ENCODE measurements at regions not wholly inside any gene's neighbourhood (a gene's known extent, or its start where the extent isn't known, plus 50 kb on each side); places are given as distances from the start of the nearest gene placed in this dataset.

GRCh38 chr1:30313584-30313983, 409.8 kb downstream of the MATN1 start:
- H3K27ac Mint-ChIP-seq, result no peak overlapping the region
- peaks cover 2% of the 10 kb centered on the region for H3K27me3 Mint-ChIP-seq
- no peaks in the 10 kb centered on the region for H3K4me1 Mint-ChIP-seq
- H3K36me3 Mint-ChIP-seq (ENCODE audit: low read depth), result no peaks in the 10 kb centered on the region
- no peak for DNase-seq
- H3K4me3 Mint-ChIP-seq, result no peak overlapping the region
- intact Hi-C loops (cut with micrococcal nuclease), result no loop called here
- no peaks in the 10 kb centered on the region for H3K9me3 Mint-ChIP-seq

DNA sequence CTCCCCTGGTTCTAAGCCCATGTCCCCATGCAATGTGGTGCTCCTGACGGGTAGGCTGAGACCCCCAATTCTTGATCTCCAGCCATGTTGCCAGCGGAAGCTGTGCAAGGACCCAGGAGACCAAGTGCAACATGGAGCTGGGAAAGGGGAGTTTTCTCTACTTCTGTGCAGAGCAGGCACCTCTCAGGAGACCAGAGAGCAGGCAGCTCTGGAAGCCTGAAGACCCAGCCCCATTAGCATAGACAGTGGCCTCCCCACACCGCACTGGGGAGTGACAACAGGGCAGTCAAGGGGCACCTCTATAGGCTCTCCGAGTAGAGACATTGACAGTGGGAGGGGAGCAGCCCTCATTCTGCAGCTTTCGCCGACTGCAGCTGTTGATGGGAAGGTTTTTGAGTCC, 410.2 kb downstream of the MATN1 start:
- Mint-ChIP-seq H3K9me3 (no peaks in the 10 kb centered on the region), H3K36me3 (ENCODE audit: low read depth) (no peaks in the 10 kb centered on the region), H3K4me3 (no peak overlapping the region), H3K27me3 (peaks cover 4% of the 10 kb centered on the region), H3K27ac (no peak overlapping the region), H3K4me1 (no peaks in the 10 kb centered on the region)
- DNase-seq, result no peak
- intact Hi-C loops (cut with micrococcal nuclease), result no loop called here

DNA sequence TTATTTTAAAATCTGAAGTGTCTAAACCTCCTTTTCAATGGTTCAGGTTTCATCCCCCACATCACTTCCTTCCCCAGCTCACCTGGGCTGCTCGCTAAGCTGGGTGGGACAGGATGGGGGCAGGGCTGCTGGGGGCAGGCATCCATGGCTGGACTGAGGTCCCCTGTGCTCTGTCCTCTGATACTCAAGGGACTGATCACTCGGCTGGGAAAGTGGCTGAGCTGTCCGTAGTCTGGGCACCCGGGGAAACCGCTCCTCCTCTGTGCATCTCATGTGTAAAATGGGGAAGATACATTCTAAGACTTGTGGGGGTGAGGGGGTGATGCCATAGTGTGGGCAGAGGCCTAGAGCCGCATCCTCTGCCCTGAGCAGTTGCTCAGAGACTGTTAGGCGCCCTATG, 411.2 kb downstream of the MATN1 start:
- no peak overlapping the region for H3K4me3 Mint-ChIP-seq
- H3K4me1 Mint-ChIP-seq, result no peaks in the 10 kb centered on the region
- H3K27me3 Mint-ChIP-seq, result peaks cover 4% of the 10 kb centered on the region
- intact Hi-C loops (cut with micrococcal nuclease), result no loop called here
- no peak for DNase-seq
- no peaks in the 10 kb centered on the region for H3K36me3 Mint-ChIP-seq (ENCODE audit: low read depth)
- no peaks in the 10 kb centered on the region for H3K9me3 Mint-ChIP-seq
- H3K27ac Mint-ChIP-seq, result no peak overlapping the region

DNA sequence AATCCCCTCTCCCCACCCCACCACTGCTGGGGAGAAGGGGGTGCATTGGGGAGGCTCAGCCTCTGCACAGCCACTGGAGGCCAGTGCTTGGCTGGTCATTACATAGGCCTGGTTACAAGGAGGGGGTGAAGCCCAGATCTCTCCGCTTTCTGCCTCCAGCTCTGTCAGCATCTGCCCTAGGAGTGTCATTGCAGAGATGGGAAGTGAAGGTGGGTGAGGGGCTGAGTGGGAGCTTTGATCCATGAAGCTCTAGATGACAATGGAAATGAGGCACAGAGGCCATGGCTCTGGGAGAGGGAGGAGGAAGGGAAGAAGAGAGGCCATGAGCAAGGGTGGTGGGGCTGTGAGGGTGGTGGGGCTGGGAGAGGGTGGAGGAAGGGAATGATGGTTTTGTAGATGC, 411.6 kb downstream of the MATN1 start:
- H3K4me1 Mint-ChIP-seq, result no peaks in the 10 kb centered on the region
- H3K36me3 Mint-ChIP-seq (ENCODE audit: low read depth), result no peaks in the 10 kb centered on the region
- peaks cover 4% of the 10 kb centered on the region for H3K27me3 Mint-ChIP-seq
- H3K4me3 Mint-ChIP-seq, result no peak overlapping the region
- intact Hi-C loops (cut with micrococcal nuclease), result no loop called here
- H3K27ac Mint-ChIP-seq, result no peak overlapping the region
- no peaks in the 10 kb centered on the region for H3K9me3 Mint-ChIP-seq
- no peak for DNase-seq

GRCh38 chr1:30310966-30311742, 412.2 kb downstream of the MATN1 start:
- H3K27ac Mint-ChIP-seq, result no peak overlapping the region
- peaks cover 4% of the 10 kb centered on the region for H3K27me3 Mint-ChIP-seq
- H3K9me3 Mint-ChIP-seq, result no peaks in the 10 kb centered on the region
- no peak for DNase-seq
- no peaks in the 10 kb centered on the region for H3K36me3 Mint-ChIP-seq (ENCODE audit: low read depth)
- H3K4me3 Mint-ChIP-seq, result no peak overlapping the region
- intact Hi-C loops (cut with micrococcal nuclease), result no loop called here
- no peaks in the 10 kb centered on the region for H3K4me1 Mint-ChIP-seq

- no peak overlapping the region for H3K4me3 Mint-ChIP-seq
- DNase-seq, result no peak
- no peaks in the 10 kb centered on the region for H3K9me3 Mint-ChIP-seq
- H3K36me3 Mint-ChIP-seq (ENCODE audit: low read depth), result no peaks in the 10 kb centered on the region
- no peak overlapping the region for H3K27ac Mint-ChIP-seq
- H3K27me3 Mint-ChIP-seq, result peaks cover 7% of the 10 kb centered on the region
- intact Hi-C loops (cut with micrococcal nuclease), result no loop called here
- peaks cover 2% of the 10 kb centered on the region for H3K4me1 Mint-ChIP-seq
Observed at GRCh38 chr1:30307182-30307581, 416.2 kb downstream of the MATN1 start.

GRCh38 chr1:30305519-30305918, 417.9 kb downstream of the MATN1 start:
- intact Hi-C loops (cut with micrococcal nuclease), result no loop called here
- H3K27ac Mint-ChIP-seq, result no peak overlapping the region
- H3K27me3 Mint-ChIP-seq, result peaks cover 4% of the 10 kb centered on the region
- no peak overlapping the region for H3K4me3 Mint-ChIP-seq
- no peaks in the 10 kb centered on the region for H3K36me3 Mint-ChIP-seq (ENCODE audit: low read depth)
- no peaks in the 10 kb centered on the region for H3K9me3 Mint-ChIP-seq
- H3K4me1 Mint-ChIP-seq, result peaks cover 2% of the 10 kb centered on the region
- DNase-seq, result no peak

DNA sequence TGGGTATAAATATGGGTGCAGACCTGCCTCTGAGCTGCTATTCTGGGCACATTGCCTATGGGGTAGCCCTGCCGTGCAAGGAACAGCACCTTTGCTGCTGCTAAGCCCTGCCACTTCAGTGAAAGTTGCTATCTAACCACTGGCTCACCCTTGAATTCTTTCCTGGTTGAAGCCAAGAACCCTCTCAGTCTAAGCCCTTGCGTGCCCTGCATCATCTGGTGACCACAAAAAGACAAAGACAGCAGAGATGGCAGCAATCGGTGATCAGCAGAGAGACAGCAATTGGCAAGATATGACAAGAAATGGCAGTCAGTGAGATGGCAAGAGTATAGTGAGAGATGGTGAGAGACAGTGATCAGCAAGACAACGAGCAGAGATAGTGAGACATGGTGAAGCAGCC, 418.3 kb downstream of the MATN1 start:
- Mint-ChIP-seq H3K27me3 (peaks cover 4% of the 10 kb centered on the region), H3K4me1 (peaks cover 2% of the 10 kb centered on the region), H3K4me3 (no peak overlapping the region), H3K9me3 (no peaks in the 10 kb centered on the region), H3K36me3 (ENCODE audit: low read depth) (no peaks in the 10 kb centered on the region), H3K27ac (no peak overlapping the region)
- DNase-seq, result no peak
- intact Hi-C loops (cut with micrococcal nuclease), result no loop called here

- Mint-ChIP-seq H3K4me3 (no peak overlapping the region), H3K27me3 (peaks cover 6% of the 10 kb centered on the region), H3K4me1 (peaks cover 2% of the 10 kb centered on the region), H3K36me3 (ENCODE audit: low read depth) (no peaks in the 10 kb centered on the region), H3K27ac (no peak overlapping the region), H3K9me3 (no peaks in the 10 kb centered on the region)
- DNase-seq, result no peak
- intact Hi-C loops (cut with micrococcal nuclease), result no loop called here
Observed at GRCh38 chr1:30304080-30304479, 419.3 kb downstream of the MATN1 start.

DNA sequence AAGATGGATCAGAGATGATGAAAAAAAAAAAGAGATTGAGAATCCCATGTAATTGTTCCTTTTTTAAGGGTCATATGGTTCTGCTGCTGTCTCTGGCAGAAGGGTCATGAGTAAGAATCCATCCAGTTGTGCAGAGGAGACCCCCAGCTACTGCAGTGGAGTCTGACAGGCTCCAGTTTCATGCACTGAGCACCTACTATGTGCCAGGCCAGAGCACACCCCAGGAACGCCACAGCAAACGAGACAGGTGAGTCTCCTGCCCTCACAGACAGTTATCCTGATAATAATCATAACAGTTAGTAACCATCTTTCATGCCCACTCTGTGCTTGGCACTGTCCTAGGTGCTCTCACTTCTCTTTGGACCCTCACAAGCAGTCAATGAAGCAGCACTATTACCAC, 420.0 kb downstream of the MATN1 start:
- DNase-seq, result no peak
- Mint-ChIP-seq H3K4me1 (peaks cover 2% of the 10 kb centered on the region), H3K27me3 (peaks cover 6% of the 10 kb centered on the region), H3K27ac (no peak overlapping the region), H3K36me3 (ENCODE audit: low read depth) (no peaks in the 10 kb centered on the region), H3K9me3 (no peaks in the 10 kb centered on the region), H3K4me3 (no peak overlapping the region)
- intact Hi-C loops (cut with micrococcal nuclease), result no loop called here

DNA sequence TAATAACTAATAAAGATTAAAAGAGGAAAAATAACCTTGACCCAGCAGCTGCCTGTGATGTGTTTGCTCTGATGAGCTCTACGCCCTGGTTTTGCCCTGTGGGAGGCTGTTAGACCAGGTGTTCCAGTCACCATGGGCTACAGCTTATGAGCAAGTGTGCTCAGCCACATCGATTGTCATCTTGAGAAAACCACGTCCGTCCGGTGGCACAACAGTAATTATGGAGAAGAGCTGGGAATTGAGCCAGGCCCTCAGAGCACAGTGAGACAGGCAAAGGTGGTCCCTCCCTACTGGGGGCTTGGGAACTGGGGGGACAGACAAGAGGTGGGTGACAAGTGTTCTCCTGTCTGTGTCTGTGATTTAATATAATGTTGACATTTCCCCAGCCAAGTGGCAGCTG, 420.5 kb downstream of the MATN1 start:
- Mint-ChIP-seq H3K9me3 (peaks cover under 1% of the 10 kb centered on the region), H3K4me3 (no peak overlapping the region), H3K4me1 (peaks cover 2% of the 10 kb centered on the region), H3K27ac (no peak overlapping the region), H3K36me3 (ENCODE audit: low read depth) (no peaks in the 10 kb centered on the region), H3K27me3 (peaks cover 5% of the 10 kb centered on the region)
- intact Hi-C loops (cut with micrococcal nuclease), result no loop called here
- DNase-seq, result no peak

DNA sequence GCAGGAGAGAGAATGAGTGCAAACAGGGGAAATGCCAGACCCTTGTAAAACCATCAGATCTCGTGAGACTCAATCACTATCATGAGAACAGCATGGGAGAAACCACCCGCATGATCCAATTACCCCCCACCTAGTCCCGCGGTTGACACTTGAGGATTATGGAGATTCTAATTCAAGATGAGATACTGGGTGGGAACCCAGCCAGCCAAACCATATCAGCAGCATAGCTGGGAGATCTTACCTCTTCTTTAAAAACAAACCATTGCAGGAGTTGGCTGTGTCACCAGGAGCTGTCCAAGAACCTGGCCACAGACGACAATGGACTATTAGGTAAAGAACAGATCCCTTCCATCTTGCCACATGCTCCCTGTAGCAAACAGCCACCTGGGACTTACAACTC, 422.7 kb downstream of the MATN1 start:
- Mint-ChIP-seq H3K9me3 (peaks cover 6% of the 10 kb centered on the region), H3K4me1 (peaks cover 2% of the 10 kb centered on the region), H3K27me3 (peaks cover 10% of the 10 kb centered on the region), H3K36me3 (ENCODE audit: low read depth) (no peaks in the 10 kb centered on the region), H3K4me3 (no peak overlapping the region), H3K27ac (no peak overlapping the region)
- intact Hi-C loops (cut with micrococcal nuclease), result no loop called here
- DNase-seq, result no peak

GRCh38 chr1:30299393-30299792, 424.0 kb downstream of the MATN1 start:
- peaks cover 2% of the 10 kb centered on the region for H3K4me1 Mint-ChIP-seq
- intact Hi-C loops (cut with micrococcal nuclease), result no loop called here
- DNase-seq, result no peak
- peaks cover 10% of the 10 kb centered on the region for H3K27me3 Mint-ChIP-seq
- H3K9me3 Mint-ChIP-seq, result peaks cover 6% of the 10 kb centered on the region
- H3K36me3 Mint-ChIP-seq (ENCODE audit: low read depth), result no peaks in the 10 kb centered on the region
- H3K4me3 Mint-ChIP-seq, result no peak overlapping the region
- no peak overlapping the region for H3K27ac Mint-ChIP-seq

GRCh38 chr1:30295674-30296073, 427.7 kb downstream of the MATN1 start:
- intact Hi-C loops (cut with micrococcal nuclease), result no loop called here
- H3K4me3 Mint-ChIP-seq, result no peak overlapping the region
- H3K27ac Mint-ChIP-seq, result no peak overlapping the region
- H3K27me3 Mint-ChIP-seq, result peaks cover 32% of the 10 kb centered on the region
- DNase-seq, result no peak
- H3K9me3 Mint-ChIP-seq, result peaks cover 6% of the 10 kb centered on the region
- H3K36me3 Mint-ChIP-seq (ENCODE audit: low read depth), result no peaks in the 10 kb centered on the region
- no peaks in the 10 kb centered on the region for H3K4me1 Mint-ChIP-seq

DNA sequence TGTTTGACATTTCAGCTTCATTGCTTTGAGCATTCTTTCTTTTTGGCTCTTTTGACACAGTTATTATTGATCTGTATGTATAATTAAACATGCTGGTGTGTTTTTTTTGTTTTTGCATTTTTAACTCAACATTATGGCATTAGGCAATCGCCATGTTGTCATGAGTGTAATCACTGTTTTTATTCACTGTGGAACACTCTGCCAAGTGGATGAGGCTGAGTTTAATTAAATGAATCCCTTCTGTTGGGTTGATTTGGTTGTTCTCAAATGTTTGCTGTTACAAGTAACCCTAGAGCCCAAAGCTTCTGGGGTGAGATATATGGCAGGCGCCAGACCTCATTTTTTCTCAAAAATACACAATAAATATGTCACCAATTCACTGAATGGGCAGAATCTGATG, 428.1 kb downstream of the MATN1 start:
- Mint-ChIP-seq H3K36me3 (ENCODE audit: low read depth) (no peaks in the 10 kb centered on the region), H3K27ac (no peak overlapping the region), H3K4me3 (no peak overlapping the region), H3K4me1 (no peaks in the 10 kb centered on the region), H3K9me3 (peaks cover 6% of the 10 kb centered on the region), H3K27me3 (peaks cover 36% of the 10 kb centered on the region)
- DNase-seq, result no peak
- intact Hi-C loops (cut with micrococcal nuclease), result no loop called here

Data from activated CD4-positive, alpha-beta T cell treated with anti-CD3 and anti-CD28 coated beads, Interleukin-2, amount 10 ng/mL, durations not matched to agents 24 days and 14 days (primary cell).